Mammary epithelial cell (primary cell): ENCODE measurements at regions not wholly inside any gene's neighbourhood (a gene's known extent, or its start where the extent isn't known, plus 50 kb on each side); places are given as distances from the start of the nearest gene placed in this dataset.

ENCODE experiments used
- EZH2 ChIP-seq: IDR thresholded peaks from 2 replicates; pipeline ENCODE4 v1.6.1; 2012; ENCODE audit warnings: low read length, inconsistent platforms, borderline replicate concordance
- TF ChIP-seq, protein P1 (sequence below), 2 donors: IDR thresholded peaks in 1 of 2; conservative IDR thresholded peaks in 1 of 2; 2 replicates each; pipeline ENCODE4 v1.5.1; 2011 to 2012; ENCODE audit warnings: inconsistent platforms in 2 of 2, low read length in 2 of 2, mild to moderate bottlenecking in 2 of 2, control low read depth in 1 of 2, low read depth in 1 of 2; ENCODE audit not compliant: insufficient read depth in 1 of 2; ENCODE audit errors: extremely low read depth in 1 of 2

DNA sequence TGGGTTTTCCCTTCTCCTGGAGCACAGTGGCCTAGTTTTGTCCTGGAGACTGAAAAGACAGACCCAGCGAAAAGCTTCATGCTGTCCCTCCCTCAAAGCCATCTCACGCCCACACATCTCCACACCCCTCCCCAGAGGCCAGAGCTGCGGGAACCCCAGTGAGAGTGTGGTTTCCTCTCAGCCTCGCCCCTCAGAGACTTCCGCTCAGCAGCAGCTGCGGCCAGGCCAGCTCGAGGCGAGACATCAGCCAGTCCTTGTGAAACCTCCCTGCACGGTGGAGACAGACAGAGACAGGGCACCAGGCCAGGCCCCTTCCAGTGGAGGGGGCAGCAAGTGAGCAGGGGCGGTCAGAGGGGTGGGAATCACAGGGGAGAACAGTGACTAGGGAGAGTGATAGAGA is 77.0 kb upstream of the TNRC6C start:
- TF ChIP-seq, protein P1, sequence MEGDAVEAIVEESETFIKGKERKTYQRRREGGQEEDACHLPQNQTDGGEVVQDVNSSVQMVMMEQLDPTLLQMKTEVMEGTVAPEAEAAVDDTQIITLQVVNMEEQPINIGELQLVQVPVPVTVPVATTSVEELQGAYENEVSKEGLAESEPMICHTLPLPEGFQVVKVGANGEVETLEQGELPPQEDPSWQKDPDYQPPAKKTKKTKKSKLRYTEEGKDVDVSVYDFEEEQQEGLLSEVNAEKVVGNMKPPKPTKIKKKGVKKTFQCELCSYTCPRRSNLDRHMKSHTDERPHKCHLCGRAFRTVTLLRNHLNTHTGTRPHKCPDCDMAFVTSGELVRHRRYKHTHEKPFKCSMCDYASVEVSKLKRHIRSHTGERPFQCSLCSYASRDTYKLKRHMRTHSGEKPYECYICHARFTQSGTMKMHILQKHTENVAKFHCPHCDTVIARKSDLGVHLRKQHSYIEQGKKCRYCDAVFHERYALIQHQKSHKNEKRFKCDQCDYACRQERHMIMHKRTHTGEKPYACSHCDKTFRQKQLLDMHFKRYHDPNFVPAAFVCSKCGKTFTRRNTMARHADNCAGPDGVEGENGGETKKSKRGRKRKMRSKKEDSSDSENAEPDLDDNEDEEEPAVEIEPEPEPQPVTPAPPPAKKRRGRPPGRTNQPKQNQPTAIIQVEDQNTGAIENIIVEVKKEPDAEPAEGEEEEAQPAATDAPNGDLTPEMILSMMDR (conservative IDR thresholded peaks at IDR 0.05 in 1 of 2, IDR thresholded peaks at IDR 0.05 in 1 of 2; ENCODE audit: extremely low read depth in 1 of 2, insufficient read depth in 1 of 2, low read depth in 1 of 2, low read length in 2 of 2) = no peak
- TF ChIP-seq EZH2 = no peak
